Keratinocyte (primary cell): ENCODE measurements at regions not wholly inside any gene's neighbourhood (a gene's known extent, or its start where the extent isn't known, plus 50 kb on each side); places are given as distances from the start of the nearest gene placed in this dataset.
A peak's percentile ranks its signal among the peaks of the same experiment; 100 is the strongest.

Experiments used
- DNase-seq: peaks from one replicate; pipeline ENCODE4 v3.0.0-alpha.2; 2011; ENCODE audit warnings: low read depth, missing footprints, low spot score
- FAIRE-seq: peaks from 2 replicates; lab custom pipeline; 2011; peaks lifted over from hg19 to GRCh38; lab: Jason Lieb, UNC
- H2AFZ ChIP-seq: 2 replicates; pipeline ENCODE4 v1.6.0; 2012; ENCODE audit warnings: low read length, control low read depth, inconsistent platforms; ENCODE audit not compliant: control insufficient read depth
- H3K27ac ChIP-seq: 2 replicates; pipeline ENCODE4 v1.5.1; 2011; ENCODE audit warnings: low read length; ENCODE audit not compliant: control insufficient read depth, insufficient read depth
- H3K27me3 ChIP-seq: 3 replicates; pipeline ENCODE4 v1.6.0; 2011; ENCODE audit warnings: low read length; ENCODE audit not compliant: control insufficient read depth, insufficient read depth; ENCODE audit errors: extremely low read depth
- H3K36me3 ChIP-seq, 2 experiments: 2 replicates in 1 of 2; 3 replicates in 1 of 2; pipeline ENCODE4 v1.5.1; 2011; ENCODE audit warnings: low read length in 2 of 2, mild to moderate bottlenecking in 1 of 2; ENCODE audit not compliant: control insufficient read depth in 2 of 2, insufficient read depth in 2 of 2; ENCODE audit errors: extremely low read depth in 1 of 2
- H3K4me1 ChIP-seq: 3 replicates; pipeline ENCODE4 v1.5.1; 2011; ENCODE audit warnings: low read length; ENCODE audit not compliant: control insufficient read depth, insufficient read depth; ENCODE audit errors: extremely low read depth
- H3K4me2 ChIP-seq: 3 replicates; pipeline ENCODE4 v1.6.0; 2011; ENCODE audit warnings: low read depth, low read length; ENCODE audit not compliant: control insufficient read depth, insufficient read depth; ENCODE audit errors: extremely low read depth
- H3K4me3 ChIP-seq, 3 experiments: fragments of 200-600 bp in 1 of 3; sonication (generic) in 1 of 3; 2 replicates in 2 of 3; 3 replicates in 1 of 3; pipeline ENCODE4 v1.5.1; 2011 to 2016; ENCODE audit warnings: low read length in 3 of 3, mild to moderate bottlenecking in 3 of 3, control low read depth in 2 of 3, inconsistent platforms in 1 of 3, low read depth in 1 of 3, mixed read lengths in 1 of 3, mixed run types in 1 of 3, moderate library complexity in 1 of 3; ENCODE audit not compliant: control insufficient read depth in 2 of 3, insufficient read depth in 2 of 3; ENCODE audit errors: extremely low read depth in 1 of 3
- H3K79me2 ChIP-seq: 2 replicates; pipeline ENCODE4 v1.6.0; 2012; ENCODE audit warnings: low read length; ENCODE audit not compliant: control insufficient read depth, insufficient read depth
- H3K9ac ChIP-seq: 3 replicates; pipeline ENCODE4 v1.6.0; 2011; ENCODE audit warnings: low read length; ENCODE audit not compliant: control insufficient read depth, insufficient read depth; ENCODE audit errors: extremely low read depth
- H3K9me1 ChIP-seq: 3 replicates; pipeline ENCODE4 v1.6.0; 2011; ENCODE audit warnings: low read length; ENCODE audit not compliant: control insufficient read depth, insufficient read depth; ENCODE audit errors: extremely low read depth
- H3K9me3 ChIP-seq: 2 replicates; pipeline ENCODE4 v1.5.1; 2012; ENCODE audit warnings: low read depth, low read length; ENCODE audit not compliant: control insufficient read depth
- H4K20me1 ChIP-seq: 3 replicates; pipeline ENCODE4 v1.6.0; 2011; ENCODE audit warnings: low read length; ENCODE audit not compliant: control insufficient read depth, insufficient read depth; ENCODE audit errors: extremely low read depth
- EZH2 ChIP-seq: IDR thresholded peaks from one replicate; pipeline ENCODE4 v1.6.1; 2012; ENCODE audit warnings: inconsistent platforms, mild to moderate bottlenecking, low read length, moderate library complexity
- dilution Hi-C: fragments of 300-500 bp; cut with MboI; formaldehyde crosslinking; loops from one replicate; pipeline ENCODE4 v1.7.0; 2020; ENCODE audit warnings: low sequenced_read_pairs; ENCODE audit not compliant: extremely low pct_ligation_motif_present
- TF ChIP-seq, protein P1 (sequence below), 3 experiments: IDR thresholded peaks in 1 of 3; conservative IDR thresholded peaks in 1 of 3; optimal IDR thresholded peaks in 1 of 3; 2 replicates in 2 of 3; 3 replicates in 1 of 3; pipeline versions ENCODE3 to v1.5.1; 2011; ENCODE audit warnings: low read length in 3 of 3, mild to moderate bottlenecking in 3 of 3, moderate library complexity in 2 of 3, control low read depth in 1 of 3, inconsistent platforms in 1 of 3; ENCODE audit not compliant: insufficient read depth in 2 of 3; ENCODE audit errors: extremely low read depth in 1 of 3

DNA sequence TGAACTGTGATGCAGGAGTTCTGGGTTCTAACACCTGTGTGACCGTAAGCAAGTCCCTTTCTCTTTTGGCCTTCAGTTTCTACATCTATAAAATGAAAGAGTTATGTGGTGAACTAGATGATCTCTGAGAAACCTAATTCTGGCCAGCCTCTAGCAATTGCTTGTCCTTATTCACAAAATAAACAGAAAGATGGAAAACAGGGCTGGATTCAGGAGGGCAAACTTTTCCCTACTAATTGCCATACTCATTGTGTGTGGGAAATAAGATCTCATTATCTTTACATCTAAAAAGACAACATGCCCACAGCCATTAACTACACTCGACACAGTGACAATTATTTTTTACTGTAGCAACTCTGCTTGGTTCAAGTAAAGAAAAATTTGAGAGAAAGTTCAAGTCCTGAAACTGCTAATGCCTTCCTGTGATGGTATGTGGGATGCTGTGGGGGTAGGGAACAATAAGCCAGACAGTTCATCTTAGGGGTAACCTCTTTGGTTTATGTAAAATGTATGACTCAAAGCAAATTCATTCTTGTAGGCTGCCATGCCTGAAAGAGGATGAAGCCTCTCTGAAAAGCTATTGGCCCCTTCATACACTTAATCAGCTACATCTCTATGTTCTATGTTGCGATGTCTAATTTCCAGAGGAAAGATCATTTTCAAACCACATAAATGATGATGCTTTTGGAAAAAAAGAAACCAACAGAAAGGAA is 177.6 kb upstream of the BCL6 start:
- H3K27me3 ChIP-seq = no peaks in the 10 kb centered on the region
- H3K4me3 ChIP-seq = no peak overlapping the region
- TF ChIP-seq, protein P1, sequence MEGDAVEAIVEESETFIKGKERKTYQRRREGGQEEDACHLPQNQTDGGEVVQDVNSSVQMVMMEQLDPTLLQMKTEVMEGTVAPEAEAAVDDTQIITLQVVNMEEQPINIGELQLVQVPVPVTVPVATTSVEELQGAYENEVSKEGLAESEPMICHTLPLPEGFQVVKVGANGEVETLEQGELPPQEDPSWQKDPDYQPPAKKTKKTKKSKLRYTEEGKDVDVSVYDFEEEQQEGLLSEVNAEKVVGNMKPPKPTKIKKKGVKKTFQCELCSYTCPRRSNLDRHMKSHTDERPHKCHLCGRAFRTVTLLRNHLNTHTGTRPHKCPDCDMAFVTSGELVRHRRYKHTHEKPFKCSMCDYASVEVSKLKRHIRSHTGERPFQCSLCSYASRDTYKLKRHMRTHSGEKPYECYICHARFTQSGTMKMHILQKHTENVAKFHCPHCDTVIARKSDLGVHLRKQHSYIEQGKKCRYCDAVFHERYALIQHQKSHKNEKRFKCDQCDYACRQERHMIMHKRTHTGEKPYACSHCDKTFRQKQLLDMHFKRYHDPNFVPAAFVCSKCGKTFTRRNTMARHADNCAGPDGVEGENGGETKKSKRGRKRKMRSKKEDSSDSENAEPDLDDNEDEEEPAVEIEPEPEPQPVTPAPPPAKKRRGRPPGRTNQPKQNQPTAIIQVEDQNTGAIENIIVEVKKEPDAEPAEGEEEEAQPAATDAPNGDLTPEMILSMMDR (optimal IDR thresholded peaks at IDR 0.05 in 1 of 3, IDR thresholded peaks at IDR 0.05 in 1 of 3, conservative IDR thresholded peaks at IDR 0.05 in 1 of 3; ENCODE audit: extremely low read depth in 1 of 3, insufficient read depth in 2 of 3, low read length in 3 of 3) = no peak
- no peak for TF ChIP-seq EZH2
- DNase-seq (no peak), FAIRE-seq (peak; percentile 34)
- no peaks in the 10 kb centered on the region for H4K20me1 ChIP-seq
- H3K9me3 ChIP-seq = peaks cover 2% of the 10 kb centered on the region
- dilution Hi-C loops = no loop called here
- H3K36me3 ChIP-seq = no peaks in the 10 kb centered on the region
- H3K79me2 ChIP-seq = no peaks in the 10 kb centered on the region
- no peak overlapping the region for H3K27ac ChIP-seq
- no peak overlapping the region for H3K4me2 ChIP-seq
- no peaks in the 10 kb centered on the region for H3K9me1 ChIP-seq
- no peak overlapping the region for H3K9ac ChIP-seq
- H2AFZ ChIP-seq = no peak overlapping the region
- peaks cover 21% of the 10 kb centered on the region for H3K4me1 ChIP-seq

DNA sequence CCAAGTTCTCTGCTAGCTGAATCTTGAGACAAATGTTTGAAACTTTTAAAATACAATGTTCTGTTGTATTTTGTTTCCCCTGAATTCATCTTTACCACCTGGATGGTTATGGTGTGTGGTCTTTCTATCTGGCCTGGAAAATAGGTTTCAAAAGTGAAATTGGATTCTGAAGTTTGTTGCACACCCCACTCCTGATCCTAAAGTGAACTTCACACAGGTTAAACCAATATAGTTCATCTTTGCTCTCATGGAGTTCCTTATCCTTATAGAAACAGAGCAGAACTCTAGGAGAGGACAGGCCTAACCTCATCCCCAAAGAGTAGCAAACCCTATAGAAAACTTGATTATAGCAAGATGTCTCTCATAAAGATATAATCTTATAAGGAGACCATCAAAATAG is 179.4 kb upstream of the BCL6 start:
- no peak overlapping the region for H3K4me3 ChIP-seq
- H4K20me1 ChIP-seq = no peaks in the 10 kb centered on the region
- H3K27me3 ChIP-seq = no peaks in the 10 kb centered on the region
- DNase-seq (no peak), FAIRE-seq (no peak)
- H3K9me1 ChIP-seq = no peaks in the 10 kb centered on the region
- dilution Hi-C loops = no loop called here
- H3K4me2 ChIP-seq = no peak overlapping the region
- H3K79me2 ChIP-seq = no peaks in the 10 kb centered on the region
- no peak overlapping the region for H2AFZ ChIP-seq
- no peak overlapping the region for H3K27ac ChIP-seq
- no peaks in the 10 kb centered on the region for H3K36me3 ChIP-seq
- TF ChIP-seq, protein P1 (optimal IDR thresholded peaks at IDR 0.05 in 1 of 3, IDR thresholded peaks at IDR 0.05 in 1 of 3, conservative IDR thresholded peaks at IDR 0.05 in 1 of 3; ENCODE audit: extremely low read depth in 1 of 3, insufficient read depth in 2 of 3, low read length in 3 of 3) = no peak
- TF ChIP-seq EZH2 = no peak
- peaks cover 2% of the 10 kb centered on the region for H3K9me3 ChIP-seq
- H3K9ac ChIP-seq = no peak overlapping the region
- peaks cover 14% of the 10 kb centered on the region for H3K4me1 ChIP-seq
